ENCODE measurements at regions not wholly inside any gene's neighbourhood (a gene's known extent, or its start where the extent isn't known, plus 50 kb on each side); places are given as distances from the start of the nearest gene placed in this dataset.

DNA sequence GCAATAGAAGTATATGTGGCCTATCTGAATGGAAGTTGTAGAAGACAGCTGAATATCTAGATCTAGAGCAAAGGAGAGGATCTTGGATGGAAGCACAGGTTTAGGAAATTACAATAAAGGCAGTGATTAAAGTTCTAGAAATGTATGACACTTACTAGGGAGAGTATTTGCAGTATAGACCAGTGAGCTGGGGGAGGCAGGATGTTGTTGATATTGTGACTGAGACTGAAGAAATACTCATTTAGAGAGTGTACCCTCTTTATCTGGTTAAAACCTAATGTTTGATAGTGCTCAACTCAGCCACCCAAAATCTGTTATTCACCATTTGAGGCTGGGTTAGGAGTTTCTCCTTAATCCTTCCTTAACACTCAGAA, 439.5 kb downstream of the GRXCR1 start:
- no peaks in the 10 kb centered on the region for H3K4me1 ChIP-seq (replicated peaks)
- no peak overlapping the region for H3K27ac ChIP-seq
- DNase-seq (ENCODE audit: low spot score), result no peak
- H3K36me3 ChIP-seq, result no peaks in the 10 kb centered on the region
- no peak overlapping the region for H3K4me3 ChIP-seq
- TF ChIP-seq POLR2A (IDR thresholded peaks at IDR 0.05), result no peak
- TF ChIP-seq, protein P1, sequence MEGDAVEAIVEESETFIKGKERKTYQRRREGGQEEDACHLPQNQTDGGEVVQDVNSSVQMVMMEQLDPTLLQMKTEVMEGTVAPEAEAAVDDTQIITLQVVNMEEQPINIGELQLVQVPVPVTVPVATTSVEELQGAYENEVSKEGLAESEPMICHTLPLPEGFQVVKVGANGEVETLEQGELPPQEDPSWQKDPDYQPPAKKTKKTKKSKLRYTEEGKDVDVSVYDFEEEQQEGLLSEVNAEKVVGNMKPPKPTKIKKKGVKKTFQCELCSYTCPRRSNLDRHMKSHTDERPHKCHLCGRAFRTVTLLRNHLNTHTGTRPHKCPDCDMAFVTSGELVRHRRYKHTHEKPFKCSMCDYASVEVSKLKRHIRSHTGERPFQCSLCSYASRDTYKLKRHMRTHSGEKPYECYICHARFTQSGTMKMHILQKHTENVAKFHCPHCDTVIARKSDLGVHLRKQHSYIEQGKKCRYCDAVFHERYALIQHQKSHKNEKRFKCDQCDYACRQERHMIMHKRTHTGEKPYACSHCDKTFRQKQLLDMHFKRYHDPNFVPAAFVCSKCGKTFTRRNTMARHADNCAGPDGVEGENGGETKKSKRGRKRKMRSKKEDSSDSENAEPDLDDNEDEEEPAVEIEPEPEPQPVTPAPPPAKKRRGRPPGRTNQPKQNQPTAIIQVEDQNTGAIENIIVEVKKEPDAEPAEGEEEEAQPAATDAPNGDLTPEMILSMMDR (IDR thresholded peaks at IDR 0.05), result no peak
- no peak for TF ChIP-seq POLR2AphosphoS5 (IDR thresholded peaks at IDR 0.05)
- intact Hi-C loops (cut with DNase I), result no loop called here
- H3K9me3 ChIP-seq, result no peaks in the 10 kb centered on the region
- no peaks in the 10 kb centered on the region for H3K27me3 ChIP-seq (replicated peaks; ENCODE audit: insufficient read depth)

DNA sequence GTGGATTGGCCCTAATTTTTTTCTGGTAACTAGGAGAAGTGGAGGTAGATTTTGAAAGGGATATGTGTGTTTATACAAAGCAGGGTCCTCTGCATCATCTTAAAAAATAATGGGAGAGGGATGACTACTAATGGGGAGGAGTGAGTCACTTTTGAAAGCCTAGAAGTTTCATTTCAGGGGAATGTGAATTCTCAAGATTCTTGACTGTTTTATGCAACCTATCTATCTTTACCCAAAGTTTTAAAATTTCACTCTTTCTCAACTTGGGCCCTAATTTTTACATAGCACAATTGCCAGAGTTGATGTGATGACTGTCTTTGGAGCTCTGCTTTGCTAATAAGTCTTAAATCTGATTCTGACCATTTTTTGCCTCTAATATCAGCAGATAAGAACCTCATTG, 445.2 kb downstream of the GRXCR1 start:
- no peaks in the 10 kb centered on the region for H3K4me1 ChIP-seq (replicated peaks)
- H3K9me3 ChIP-seq, result no peaks in the 10 kb centered on the region
- no peak for DNase-seq (ENCODE audit: low spot score)
- no peaks in the 10 kb centered on the region for H3K36me3 ChIP-seq
- TF ChIP-seq POLR2A (IDR thresholded peaks at IDR 0.05), result no peak
- no peak for TF ChIP-seq POLR2AphosphoS5 (IDR thresholded peaks at IDR 0.05)
- TF ChIP-seq, protein P1 (IDR thresholded peaks at IDR 0.05), result no peak
- no peaks in the 10 kb centered on the region for H3K27me3 ChIP-seq (replicated peaks; ENCODE audit: insufficient read depth)
- intact Hi-C loops (cut with DNase I), result no loop called here
- no peak overlapping the region for H3K27ac ChIP-seq
- no peak overlapping the region for H3K4me3 ChIP-seq

DNA sequence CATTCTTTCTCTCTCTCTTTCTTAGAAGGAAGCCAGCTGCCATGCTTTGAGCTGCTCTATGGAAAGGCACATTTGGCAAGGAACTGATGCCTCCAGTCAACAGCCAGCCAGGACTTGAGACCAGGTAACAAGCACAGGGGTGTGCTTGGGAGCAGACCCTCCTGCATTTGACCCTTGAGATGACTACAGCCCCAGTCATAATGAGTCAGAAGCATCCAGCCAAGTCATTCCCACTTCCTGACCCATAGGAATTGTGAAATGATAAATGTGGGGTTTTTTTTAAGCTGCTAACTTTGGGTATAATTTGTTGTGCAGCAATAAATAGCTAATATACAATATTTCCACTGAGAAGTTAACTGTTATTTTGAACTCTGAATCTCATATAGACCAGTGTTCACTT, 446.9 kb downstream of the GRXCR1 start:
- DNase-seq (ENCODE audit: low spot score), result no peak
- Histone ChIP-seq H3K4me3 (no peak overlapping the region), H3K27ac (no peak overlapping the region), H3K9me3 (no peaks in the 10 kb centered on the region), H3K27me3 (replicated peaks; ENCODE audit: insufficient read depth) (no peaks in the 10 kb centered on the region), H3K4me1 (replicated peaks) (no peaks in the 10 kb centered on the region), H3K36me3 (no peaks in the 10 kb centered on the region)
- TF ChIP-seq POLR2A (IDR thresholded peaks at IDR 0.05), result no peak
- TF ChIP-seq, protein P1 (IDR thresholded peaks at IDR 0.05), result no peak
- TF ChIP-seq POLR2AphosphoS5 (IDR thresholded peaks at IDR 0.05), result no peak
- intact Hi-C loops (cut with DNase I), result no loop called here

DNA sequence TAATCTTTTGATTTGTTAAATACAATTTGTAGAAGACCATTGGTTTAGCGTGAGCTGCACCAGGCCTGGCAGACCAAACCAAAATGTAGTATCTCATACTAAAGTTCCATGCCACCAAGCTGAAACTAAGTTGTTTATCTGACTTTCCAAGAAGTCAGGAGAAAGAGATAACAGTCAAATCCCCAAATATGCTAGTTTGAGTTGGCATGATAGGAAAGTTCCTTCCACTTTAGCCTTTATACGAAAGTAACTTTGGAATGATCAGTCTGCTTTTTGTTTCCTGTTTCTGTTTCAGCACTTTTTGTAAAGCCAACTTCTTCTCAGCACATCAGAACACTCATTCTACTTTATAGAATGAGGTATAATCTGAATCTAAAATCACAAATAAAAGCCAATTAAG, 449.2 kb downstream of the GRXCR1 start:
- no peak for DNase-seq (ENCODE audit: low spot score)
- WGBS, result 62% methylated on average over 2 of the region's 2 CpGs
- Histone ChIP-seq H3K27ac (no peak overlapping the region), H3K27me3 (replicated peaks; ENCODE audit: insufficient read depth) (no peaks in the 10 kb centered on the region), H3K4me3 (no peak overlapping the region), H3K4me1 (replicated peaks) (no peaks in the 10 kb centered on the region), H3K36me3 (no peaks in the 10 kb centered on the region), H3K9me3 (no peaks in the 10 kb centered on the region)
- intact Hi-C loops (cut with DNase I), result no loop called here
- TF ChIP-seq POLR2AphosphoS5 (IDR thresholded peaks at IDR 0.05), result no peak
- TF ChIP-seq, protein P1 (IDR thresholded peaks at IDR 0.05), result no peak
- TF ChIP-seq POLR2A (IDR thresholded peaks at IDR 0.05), result no peak

DNA sequence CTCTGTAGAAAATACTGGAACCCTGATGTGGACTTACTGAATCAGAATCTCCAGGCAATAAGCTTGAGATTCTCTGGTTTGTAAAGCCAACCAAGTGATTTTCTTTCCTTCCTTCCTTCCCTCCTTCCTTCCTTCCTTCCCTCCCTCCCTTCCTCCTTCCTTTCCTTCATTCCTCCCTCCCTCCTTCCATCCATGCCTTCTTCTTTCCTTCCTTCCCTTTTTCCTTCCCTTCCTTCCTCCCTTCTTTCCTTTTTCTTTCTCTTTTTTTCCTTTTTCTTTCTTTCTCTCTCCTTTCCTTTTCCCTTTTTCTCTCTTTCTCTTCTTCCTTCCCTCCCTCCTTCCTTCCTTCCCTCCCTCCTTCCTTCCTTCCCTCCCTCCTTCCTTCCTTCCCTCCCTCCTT, 450.8 kb downstream of the GRXCR1 start:
- intact Hi-C loops (cut with DNase I), result no loop called here
- H3K27me3 ChIP-seq (replicated peaks; ENCODE audit: insufficient read depth), result no peaks in the 10 kb centered on the region
- no peak for DNase-seq (ENCODE audit: low spot score)
- no peaks in the 10 kb centered on the region for H3K36me3 ChIP-seq
- H3K4me3 ChIP-seq, result no peak overlapping the region
- TF ChIP-seq POLR2A (IDR thresholded peaks at IDR 0.05), result no peak
- TF ChIP-seq POLR2AphosphoS5 (IDR thresholded peaks at IDR 0.05), result no peak
- TF ChIP-seq, protein P1 (IDR thresholded peaks at IDR 0.05), result no peak
- H3K4me1 ChIP-seq (replicated peaks), result no peaks in the 10 kb centered on the region
- no peaks in the 10 kb centered on the region for H3K9me3 ChIP-seq
- no peak overlapping the region for H3K27ac ChIP-seq
